ENCODE measurements at regions not wholly inside any gene's neighbourhood (a gene's known extent, or its start where the extent isn't known, plus 50 kb on each side); places are given as distances from the start of the nearest gene placed in this dataset.

DNA sequence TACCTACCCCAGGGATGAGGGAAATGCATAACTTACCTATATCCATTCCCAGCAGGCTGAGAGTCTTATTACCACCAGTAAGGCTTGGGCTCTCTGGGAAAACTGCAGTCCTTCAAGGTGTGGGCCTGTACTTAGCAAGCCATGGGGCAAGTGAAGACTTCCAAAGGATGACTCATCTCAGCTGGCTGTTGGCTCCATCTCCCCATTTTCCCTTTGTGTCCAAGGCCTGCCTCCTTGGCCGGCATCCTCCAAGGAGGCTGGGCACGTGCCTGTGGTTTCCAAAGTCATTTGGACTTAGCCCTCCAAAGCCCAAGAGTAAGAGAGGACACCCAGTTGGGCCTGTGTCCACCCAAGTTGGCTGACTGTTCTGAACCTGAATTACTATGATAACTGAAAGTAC is 89.8 kb downstream of the TMEM100 start (continued):
- TF ChIP-seq, protein P1, sequence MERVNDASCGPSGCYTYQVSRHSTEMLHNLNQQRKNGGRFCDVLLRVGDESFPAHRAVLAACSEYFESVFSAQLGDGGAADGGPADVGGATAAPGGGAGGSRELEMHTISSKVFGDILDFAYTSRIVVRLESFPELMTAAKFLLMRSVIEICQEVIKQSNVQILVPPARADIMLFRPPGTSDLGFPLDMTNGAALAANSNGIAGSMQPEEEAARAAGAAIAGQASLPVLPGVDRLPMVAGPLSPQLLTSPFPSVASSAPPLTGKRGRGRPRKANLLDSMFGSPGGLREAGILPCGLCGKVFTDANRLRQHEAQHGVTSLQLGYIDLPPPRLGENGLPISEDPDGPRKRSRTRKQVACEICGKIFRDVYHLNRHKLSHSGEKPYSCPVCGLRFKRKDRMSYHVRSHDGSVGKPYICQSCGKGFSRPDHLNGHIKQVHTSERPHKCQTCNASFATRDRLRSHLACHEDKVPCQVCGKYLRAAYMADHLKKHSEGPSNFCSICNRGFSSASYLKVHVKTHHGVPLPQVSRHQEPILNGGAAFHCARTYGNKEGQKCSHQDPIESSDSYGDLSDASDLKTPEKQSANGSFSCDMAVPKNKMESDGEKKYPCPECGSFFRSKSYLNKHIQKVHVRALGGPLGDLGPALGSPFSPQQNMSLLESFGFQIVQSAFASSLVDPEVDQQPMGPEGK (tag by site-specific recombination; IDR thresholded peaks at IDR 0.05): no peak

DNA sequence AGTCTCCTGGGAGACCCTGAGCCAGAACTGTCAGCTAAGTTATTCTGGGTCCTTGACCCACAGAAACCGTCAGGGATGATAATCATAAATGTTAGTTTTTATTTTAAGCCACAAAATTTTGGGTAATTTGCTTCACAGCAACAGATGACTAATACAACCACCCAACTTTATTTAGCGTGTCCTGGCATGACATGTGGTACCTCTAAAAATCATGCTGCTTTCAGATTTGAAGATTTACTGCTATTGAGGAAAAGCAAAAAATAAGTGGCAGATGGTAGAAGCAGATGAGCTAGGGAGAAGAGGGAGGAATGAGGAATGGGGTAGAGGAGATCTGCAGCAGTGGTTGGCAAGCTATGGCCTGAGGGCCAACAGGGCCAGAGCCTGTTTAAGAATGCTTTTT is 90.4 kb downstream of the TMEM100 start:
- ChIA-PET POLR2A (no interaction called here), CTCF (interaction anchor here (0.8 to 1.7 kb wide), 3 partner anchors 9 to 86 kb away, joined by 3 to 11 read pairs (median 6); no protein-coding TSS in a partner anchor)
- no peaks in the 10 kb centered on the region for H3K36me3 ChIP-seq (ENCODE audit: control insufficient read depth in 2 of 2, insufficient read depth in 1 of 2, low read length in 2 of 2)
- peaks cover 4% of the 10 kb centered on the region; the same call in 1 of the 2 replicates for H3K4me1 ChIP-seq (ENCODE audit: control insufficient read depth, insufficient read depth, low read length)
- TF ChIP-seq EGR2 (tag by site-specific recombination; IDR thresholded peaks at IDR 0.05; ENCODE audit: low read depth) (no peak), ZBTB20 (tag by site-specific recombination; IDR thresholded peaks at IDR 0.05) (no peak), ZNF677 (tag by site-specific recombination; IDR thresholded peaks at IDR 0.05) (no peak), SP2 (tag by site-specific recombination; IDR thresholded peaks at IDR 0.05) (no peak), RBAK (tag by site-specific recombination; IDR thresholded peaks at IDR 0.05) (no peak), KLF8 (tag by site-specific recombination; IDR thresholded peaks at IDR 0.05) (no peak), GFI1B (tag by site-specific recombination; IDR thresholded peaks at IDR 0.05) (no peak), GLIS2 (tag by site-specific recombination; IDR thresholded peaks at IDR 0.05) (no peak), YY2 (tag by site-specific recombination; IDR thresholded peaks at IDR 0.05) (no peak), KLF7 (tag by site-specific recombination; IDR thresholded peaks at IDR 0.05; ENCODE audit: borderline replicate concordance) (no peak)
- TF ChIP-seq, protein P2, sequence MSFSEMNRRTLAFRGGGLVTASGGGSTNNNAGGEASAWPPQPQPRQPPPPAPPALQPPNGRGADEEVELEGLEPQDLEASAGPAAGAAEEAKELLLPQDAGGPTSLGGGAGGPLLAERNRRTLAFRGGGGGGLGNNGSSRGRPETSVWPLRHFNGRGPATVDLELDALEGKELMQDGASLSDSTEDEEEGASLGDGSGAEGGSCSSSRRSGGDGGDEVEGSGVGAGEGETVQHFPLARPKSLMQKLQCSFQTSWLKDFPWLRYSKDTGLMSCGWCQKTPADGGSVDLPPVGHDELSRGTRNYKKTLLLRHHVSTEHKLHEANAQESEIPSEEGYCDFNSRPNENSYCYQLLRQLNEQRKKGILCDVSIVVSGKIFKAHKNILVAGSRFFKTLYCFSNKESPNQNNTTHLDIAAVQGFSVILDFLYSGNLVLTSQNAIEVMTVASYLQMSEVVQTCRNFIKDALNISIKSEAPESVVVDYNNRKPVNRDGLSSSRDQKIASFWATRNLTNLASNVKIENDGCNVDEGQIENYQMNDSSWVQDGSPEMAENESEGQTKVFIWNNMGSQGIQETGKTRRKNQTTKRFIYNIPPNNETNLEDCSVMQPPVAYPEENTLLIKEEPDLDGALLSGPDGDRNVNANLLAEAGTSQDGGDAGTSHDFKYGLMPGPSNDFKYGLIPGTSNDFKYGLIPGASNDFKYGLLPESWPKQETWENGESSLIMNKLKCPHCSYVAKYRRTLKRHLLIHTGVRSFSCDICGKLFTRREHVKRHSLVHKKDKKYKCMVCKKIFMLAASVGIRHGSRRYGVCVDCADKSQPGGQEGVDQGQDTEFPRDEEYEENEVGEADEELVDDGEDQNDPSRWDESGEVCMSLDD (tag by site-specific recombination; IDR thresholded peaks at IDR 0.05): no peak
- TF ChIP-seq, protein P3, sequence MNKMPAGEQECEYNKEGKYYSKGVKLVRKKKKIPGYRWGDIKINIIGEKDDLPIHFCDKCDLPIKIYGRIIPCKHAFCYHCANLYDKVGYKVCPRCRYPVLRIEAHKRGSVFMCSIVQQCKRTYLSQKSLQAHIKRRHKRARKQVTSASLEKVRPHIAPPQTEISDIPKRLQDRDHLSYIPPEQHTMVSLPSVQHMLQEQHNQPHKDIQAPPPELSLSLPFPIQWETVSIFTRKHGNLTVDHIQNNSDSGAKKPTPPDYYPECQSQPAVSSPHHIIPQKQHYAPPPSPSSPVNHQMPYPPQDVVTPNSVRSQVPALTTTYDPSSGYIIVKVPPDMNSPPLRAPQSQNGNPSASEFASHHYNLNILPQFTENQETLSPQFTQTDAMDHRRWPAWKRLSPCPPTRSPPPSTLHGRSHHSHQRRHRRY (tag by site-specific recombination; IDR thresholded peaks at IDR 0.05): no peak
- TF ChIP-seq, protein P4, sequence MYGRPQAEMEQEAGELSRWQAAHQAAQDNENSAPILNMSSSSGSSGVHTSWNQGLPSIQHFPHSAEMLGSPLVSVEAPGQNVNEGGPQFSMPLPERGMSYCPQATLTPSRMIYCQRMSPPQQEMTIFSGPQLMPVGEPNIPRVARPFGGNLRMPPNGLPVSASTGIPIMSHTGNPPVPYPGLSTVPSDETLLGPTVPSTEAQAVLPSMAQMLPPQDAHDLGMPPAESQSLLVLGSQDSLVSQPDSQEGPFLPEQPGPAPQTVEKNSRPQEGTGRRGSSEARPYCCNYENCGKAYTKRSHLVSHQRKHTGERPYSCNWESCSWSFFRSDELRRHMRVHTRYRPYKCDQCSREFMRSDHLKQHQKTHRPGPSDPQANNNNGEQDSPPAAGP (tag by site-specific recombination; IDR thresholded peaks at IDR 0.05): no peak
- TF ChIP-seq, protein P5, sequence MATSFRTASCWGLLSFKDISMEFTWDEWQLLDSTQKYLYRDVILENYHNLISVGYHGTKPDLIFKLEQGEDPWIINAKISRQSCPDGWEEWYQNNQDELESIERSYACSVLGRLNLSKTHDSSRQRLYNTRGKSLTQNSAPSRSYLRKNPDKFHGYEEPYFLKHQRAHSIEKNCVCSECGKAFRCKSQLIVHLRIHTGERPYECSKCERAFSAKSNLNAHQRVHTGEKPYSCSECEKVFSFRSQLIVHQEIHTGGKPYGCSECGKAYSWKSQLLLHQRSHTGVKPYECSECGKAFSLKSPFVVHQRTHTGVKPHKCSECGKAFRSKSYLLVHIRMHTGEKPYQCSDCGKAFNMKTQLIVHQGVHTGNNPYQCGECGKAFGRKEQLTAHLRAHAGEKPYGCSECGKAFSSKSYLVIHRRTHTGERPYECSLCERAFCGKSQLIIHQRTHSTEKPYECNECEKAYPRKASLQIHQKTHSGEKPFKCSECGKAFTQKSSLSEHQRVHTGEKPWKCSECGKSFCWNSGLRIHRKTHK (tag by site-specific recombination; IDR thresholded peaks at IDR 0.05): no peak
- no peak overlapping the region for H3K27ac ChIP-seq (ENCODE audit: extremely low read depth, low read depth, low read length)
- H3K9me3 ChIP-seq (ENCODE audit: control insufficient read depth, insufficient read depth, low read depth, low read length): no peaks in the 10 kb centered on the region
- no peak overlapping the region for H3K4me3 ChIP-seq (ENCODE audit: low read depth, low read length)

DNA sequence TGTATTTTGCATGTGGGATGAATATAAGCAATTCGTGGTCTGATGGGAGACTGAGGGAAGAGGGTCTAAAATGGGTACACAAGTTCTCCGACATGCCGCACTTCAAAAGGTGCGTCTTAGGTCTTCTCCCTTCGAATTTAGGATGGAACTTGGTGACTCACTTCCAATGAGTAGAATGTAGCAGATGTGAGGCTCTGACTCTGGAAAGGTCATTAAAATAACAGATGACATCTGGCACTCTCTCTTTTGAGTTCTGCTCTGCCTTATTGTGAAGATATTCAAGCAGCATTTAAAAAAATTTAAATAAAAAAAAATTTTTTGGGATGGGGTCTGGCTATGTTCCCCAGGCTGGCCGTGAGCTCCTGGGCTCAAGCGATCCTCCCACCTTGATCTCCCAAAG is 92.7 kb downstream of the TMEM100 start:
- no peaks in the 10 kb centered on the region for H3K9me3 ChIP-seq (ENCODE audit: control insufficient read depth, insufficient read depth, low read depth, low read length)
- POLR2A ChIA-PET: no interaction called here
- H3K4me3 ChIP-seq (ENCODE audit: low read depth, low read length): no peak overlapping the region
- no peaks in the 10 kb centered on the region for H3K36me3 ChIP-seq (ENCODE audit: control insufficient read depth in 2 of 2, insufficient read depth in 1 of 2, low read length in 2 of 2)
- no peaks in the 10 kb centered on the region for H3K4me1 ChIP-seq (ENCODE audit: control insufficient read depth, insufficient read depth, low read length)
- CTCF ChIA-PET: no interaction called here
- no peak overlapping the region for H3K27ac ChIP-seq (ENCODE audit: extremely low read depth, low read depth, low read length)
- TF ChIP-seq ZBTB7A (tag by site-specific recombination; IDR thresholded peaks at IDR 0.05; ENCODE audit: low read depth) (no peak), ZEB2 (tag by site-specific recombination; IDR thresholded peaks at IDR 0.05) (no peak), ZNF768 (tag by site-specific recombination; IDR thresholded peaks at IDR 0.05) (no peak), ZNF549 (tag by site-specific recombination; IDR thresholded peaks at IDR 0.05) (no peak)
- TF ChIP-seq, protein P6, sequence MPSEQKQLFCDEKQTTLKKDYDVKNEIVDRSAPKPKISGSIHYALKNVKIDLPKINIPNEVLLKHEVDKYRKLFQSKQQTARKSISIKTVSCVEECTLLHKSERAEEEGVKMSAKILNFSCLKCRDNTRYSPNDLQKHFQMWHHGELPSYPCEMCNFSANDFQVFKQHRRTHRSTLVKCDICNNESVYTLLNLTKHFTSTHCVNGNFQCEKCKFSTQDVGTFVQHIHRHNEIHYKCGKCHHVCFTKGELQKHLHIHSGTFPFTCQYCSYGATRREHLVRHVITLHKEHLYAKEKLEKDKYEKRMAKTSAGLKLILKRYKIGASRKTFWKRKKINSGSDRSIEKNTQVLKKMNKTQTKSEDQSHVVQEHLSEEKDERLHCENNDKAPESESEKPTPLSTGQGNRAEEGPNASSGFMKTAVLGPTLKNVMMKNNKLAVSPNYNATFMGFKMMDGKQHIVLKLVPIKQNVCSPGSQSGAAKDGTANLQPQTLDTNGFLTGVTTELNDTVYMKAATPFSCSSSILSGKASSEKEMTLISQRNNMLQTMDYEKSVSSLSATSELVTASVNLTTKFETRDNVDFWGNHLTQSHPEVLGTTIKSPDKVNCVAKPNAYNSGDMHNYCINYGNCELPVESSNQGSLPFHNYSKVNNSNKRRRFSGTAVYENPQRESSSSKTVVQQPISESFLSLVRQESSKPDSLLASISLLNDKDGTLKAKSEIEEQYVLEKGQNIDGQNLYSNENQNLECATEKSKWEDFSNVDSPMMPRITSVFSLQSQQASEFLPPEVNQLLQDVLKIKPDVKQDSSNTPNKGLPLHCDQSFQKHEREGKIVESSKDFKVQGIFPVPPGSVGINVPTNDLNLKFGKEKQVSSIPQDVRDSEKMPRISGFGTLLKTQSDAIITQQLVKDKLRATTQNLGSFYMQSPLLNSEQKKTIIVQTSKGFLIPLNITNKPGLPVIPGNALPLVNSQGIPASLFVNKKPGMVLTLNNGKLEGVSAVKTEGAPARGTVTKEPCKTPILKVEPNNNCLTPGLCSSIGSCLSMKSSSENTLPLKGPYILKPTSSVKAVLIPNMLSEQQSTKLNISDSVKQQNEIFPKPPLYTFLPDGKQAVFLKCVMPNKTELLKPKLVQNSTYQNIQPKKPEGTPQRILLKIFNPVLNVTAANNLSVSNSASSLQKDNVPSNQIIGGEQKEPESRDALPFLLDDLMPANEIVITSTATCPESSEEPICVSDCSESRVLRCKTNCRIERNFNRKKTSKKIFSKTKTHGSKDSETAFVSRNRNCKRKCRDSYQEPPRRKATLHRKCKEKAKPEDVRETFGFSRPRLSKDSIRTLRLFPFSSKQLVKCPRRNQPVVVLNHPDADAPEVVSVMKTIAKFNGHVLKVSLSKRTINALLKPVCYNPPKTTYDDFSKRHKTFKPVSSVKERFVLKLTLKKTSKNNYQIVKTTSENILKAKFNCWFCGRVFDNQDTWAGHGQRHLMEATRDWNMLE (tag by site-specific recombination; conservative IDR thresholded peaks at IDR 0.05; ENCODE audit: low read depth): no peak

Data from HEK293 (cell line).